ENCODE measurements at regions not wholly inside any gene's neighbourhood (a gene's known extent, or its start where the extent isn't known, plus 50 kb on each side); places are given as distances from the start of the nearest gene placed in this dataset.
"Not testable (repeated sequence)": the region's sequence is repeated elsewhere in the genome, so short reads cannot be mapped to it uniquely, and the experiment has no call there.

GRCh38 chr4:26206999-26207398, 113.8 kb upstream of the RBPJ start:
- Histone ChIP-seq H3K79me1 (replicated peaks; ENCODE audit: low read length, poor library complexity, severe bottlenecking) (no peaks in the 10 kb centered on the region), H3K9ac (ENCODE audit: low read length) (peak overlapping the region; percentile 81), H3K18ac (ENCODE audit: low read depth in 1 of 2, low read length in 2 of 2) (no peak overlapping the region), H3K4me2 (ENCODE audit: low read length, poor library complexity, severe bottlenecking) (no peak overlapping the region), H2BK5ac (ENCODE audit: low read depth, low read length, poor library complexity, severe bottlenecking) (no peak overlapping the region), H2BK15ac (ENCODE audit: low read depth, poor library complexity, severe bottlenecking) (no peak overlapping the region), H3K4me1 (ENCODE audit: control insufficient read depth, insufficient read depth, low read depth, low read length) (peaks cover 2% of the 10 kb centered on the region), H2AFZ (ENCODE audit: low read depth, low read length) (no peak overlapping the region), H3K9me3 (ENCODE audit: control insufficient read depth, low read length) (no peaks in the 10 kb centered on the region), H3K14ac (ENCODE audit: low read length in 2 of 2) (no peak overlapping the region), H3K27ac (ENCODE audit: low read length, poor library complexity, severe bottlenecking) (no peak overlapping the region), H3K36me3 (ENCODE audit: control insufficient read depth in 1 of 2, insufficient read depth in 2 of 2, low read depth in 1 of 2, low read length in 2 of 2) (no peaks in the 10 kb centered on the region), H4K91ac (ENCODE audit: low read length) (no peak overlapping the region), H2BK12ac (ENCODE audit: low read length in 2 of 2) (no peak overlapping the region), H3K27me3 (ENCODE audit: control insufficient read depth in 1 of 2, insufficient read depth in 1 of 2, low read length in 2 of 2) (no peaks in the 10 kb centered on the region), H4K8ac (ENCODE audit: low read length) (no peak overlapping the region), H3K4me3 (ENCODE audit: insufficient read depth in 1 of 2, low read depth in 1 of 2, low read length in 2 of 2) (no peak overlapping the region), H3K23ac (ENCODE audit: low read length in 2 of 2) (no peak overlapping the region), H2BK120ac (ENCODE audit: low read depth, low read length) (no peak overlapping the region), H2AK5ac (ENCODE audit: low read length, severe bottlenecking) (no peak overlapping the region), H3K4ac (ENCODE audit: low read depth in 1 of 2, low read length in 2 of 2) (no peak overlapping the region)
- no peak for DNase-seq
- 65% methylated on average over 3 of the region's 3 CpGs for WGBS

- Histone ChIP-seq H2BK5ac (ENCODE audit: low read depth, low read length, poor library complexity, severe bottlenecking) (no peak overlapping the region), H3K4me1 (ENCODE audit: control insufficient read depth, insufficient read depth, low read depth, low read length) (peaks cover 2% of the 10 kb centered on the region), H3K27ac (ENCODE audit: low read length, poor library complexity, severe bottlenecking) (no peak overlapping the region), H2BK120ac (ENCODE audit: low read depth, low read length) (no peak overlapping the region), H2AFZ (ENCODE audit: low read depth, low read length) (no peak overlapping the region), H4K91ac (ENCODE audit: low read length) (no peak overlapping the region), H4K8ac (ENCODE audit: low read length) (no peak overlapping the region), H3K79me1 (replicated peaks; ENCODE audit: low read length, poor library complexity, severe bottlenecking) (no peaks in the 10 kb centered on the region), H3K23ac (ENCODE audit: low read length in 2 of 2) (no peak overlapping the region), H3K4me2 (ENCODE audit: low read length, poor library complexity, severe bottlenecking) (no peak overlapping the region), H3K14ac (ENCODE audit: low read length in 2 of 2) (no peak overlapping the region), H2AK5ac (ENCODE audit: low read length, severe bottlenecking) (no peak overlapping the region), H3K27me3 (ENCODE audit: control insufficient read depth in 1 of 2, insufficient read depth in 1 of 2, low read length in 2 of 2) (no peaks in the 10 kb centered on the region), H3K9me3 (ENCODE audit: control insufficient read depth, low read length) (no peaks in the 10 kb centered on the region), H3K9ac (ENCODE audit: low read length) (peak overlapping the region; percentile 81), H3K4ac (ENCODE audit: low read depth in 1 of 2, low read length in 2 of 2) (no peak overlapping the region), H3K4me3 (ENCODE audit: insufficient read depth in 1 of 2, low read depth in 1 of 2, low read length in 2 of 2) (no peak overlapping the region), H2BK15ac (ENCODE audit: low read depth, poor library complexity, severe bottlenecking) (no peak overlapping the region), H2BK12ac (ENCODE audit: low read length in 2 of 2) (no peak overlapping the region), H3K36me3 (ENCODE audit: control insufficient read depth in 1 of 2, insufficient read depth in 2 of 2, low read depth in 1 of 2, low read length in 2 of 2) (no peaks in the 10 kb centered on the region), H3K18ac (ENCODE audit: low read depth in 1 of 2, low read length in 2 of 2) (no peak overlapping the region)
- DNase-seq = no peak
- 89% methylated on average over 3 of the region's 3 CpGs for WGBS
Observed at GRCh38 chr4:26207631-26208030, 113.2 kb upstream of the RBPJ start.

DNA sequence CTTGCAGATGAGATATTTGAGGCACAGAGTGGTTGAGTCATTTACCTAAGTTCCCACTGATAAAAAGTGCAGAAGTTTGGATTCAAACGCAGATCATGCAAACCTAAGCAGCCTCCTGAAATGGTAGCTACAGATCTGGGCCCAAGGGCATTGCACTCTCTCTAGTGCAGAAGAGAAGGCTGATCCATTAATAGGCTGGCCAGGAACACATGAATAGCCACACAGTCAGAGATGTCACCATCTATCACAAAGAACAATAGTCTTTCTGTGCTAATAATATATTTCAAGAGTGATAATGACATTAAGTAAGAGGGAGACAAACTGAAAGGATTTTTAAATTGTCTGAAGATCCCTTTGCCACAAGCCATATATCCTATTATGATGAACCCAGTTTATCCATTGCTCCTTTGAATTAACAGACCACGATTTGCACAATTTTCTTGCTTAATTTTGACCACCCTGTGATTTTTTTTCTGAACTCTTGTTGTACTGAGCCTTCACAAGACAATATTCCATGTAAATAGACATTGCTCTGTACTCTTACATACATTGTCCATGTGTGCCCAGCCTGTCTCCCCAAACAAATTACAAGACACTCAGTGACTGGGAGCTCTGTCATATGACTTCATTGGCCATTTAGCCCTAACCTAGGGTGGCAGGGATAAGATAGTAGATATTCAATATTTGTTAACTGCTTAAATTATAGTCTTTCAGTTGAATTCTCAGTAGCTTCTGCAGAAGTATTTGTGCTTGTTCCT, 112.4 kb upstream of the RBPJ start:
- Histone ChIP-seq H3K23ac (ENCODE audit: low read length in 2 of 2) (no peak overlapping the region), H4K8ac (ENCODE audit: low read length) (no peak overlapping the region), H3K4me3 (ENCODE audit: insufficient read depth in 1 of 2, low read depth in 1 of 2, low read length in 2 of 2) (no peak overlapping the region), H2BK120ac (ENCODE audit: low read depth, low read length) (no peak overlapping the region), H3K9ac (ENCODE audit: low read length) (no peak overlapping the region), H3K4ac (ENCODE audit: low read depth in 1 of 2, low read length in 2 of 2) (no peak overlapping the region), H2AFZ (ENCODE audit: low read depth, low read length) (no peak overlapping the region), H2BK5ac (ENCODE audit: low read depth, low read length, poor library complexity, severe bottlenecking) (no peak overlapping the region), H3K27me3 (ENCODE audit: control insufficient read depth in 1 of 2, insufficient read depth in 1 of 2, low read length in 2 of 2) (no peaks in the 10 kb centered on the region), H3K4me1 (ENCODE audit: control insufficient read depth, insufficient read depth, low read depth, low read length) (peaks cover 2% of the 10 kb centered on the region), H3K36me3 (ENCODE audit: control insufficient read depth in 1 of 2, insufficient read depth in 2 of 2, low read depth in 1 of 2, low read length in 2 of 2) (no peaks in the 10 kb centered on the region), H3K79me1 (replicated peaks; ENCODE audit: low read length, poor library complexity, severe bottlenecking) (no peaks in the 10 kb centered on the region), H2BK15ac (ENCODE audit: low read depth, poor library complexity, severe bottlenecking) (no peak overlapping the region), H3K14ac (ENCODE audit: low read length in 2 of 2) (no peak overlapping the region), H3K27ac (ENCODE audit: low read length, poor library complexity, severe bottlenecking) (no peak overlapping the region), H2AK5ac (ENCODE audit: low read length, severe bottlenecking) (no peak overlapping the region), H4K91ac (ENCODE audit: low read length) (no peak overlapping the region), H3K9me3 (ENCODE audit: control insufficient read depth, low read length) (no peaks in the 10 kb centered on the region), H3K18ac (ENCODE audit: low read depth in 1 of 2, low read length in 2 of 2) (no peak overlapping the region), H3K4me2 (ENCODE audit: low read length, poor library complexity, severe bottlenecking) (no peak overlapping the region), H2BK12ac (ENCODE audit: low read length in 2 of 2) (no peak overlapping the region)
- no peak for DNase-seq
- 59% methylated on average over 2 of the region's 2 CpGs for WGBS

DNA sequence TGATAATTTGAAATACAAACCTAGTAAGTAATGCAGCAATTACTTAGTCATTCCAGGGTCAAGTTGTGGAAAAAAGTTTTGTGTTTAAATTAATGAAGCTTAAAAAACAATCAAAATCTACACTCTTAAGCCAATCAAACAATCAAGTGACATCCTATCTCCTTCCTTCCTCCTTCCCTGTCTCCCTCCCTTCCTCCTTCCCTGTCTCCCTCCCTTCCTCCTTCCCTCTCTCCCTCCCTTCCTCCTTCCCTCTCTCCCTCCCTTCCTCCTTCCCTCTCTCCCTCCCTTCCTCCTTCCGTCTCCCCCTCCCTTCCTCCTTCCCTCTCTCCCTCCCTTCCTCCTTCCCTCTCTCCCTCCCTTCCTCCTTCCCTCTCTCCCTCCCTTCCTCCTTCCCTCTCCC, 111.4 kb upstream of the RBPJ start:
- H2AFZ ChIP-seq (ENCODE audit: low read depth, low read length); H3K23ac ChIP-seq (ENCODE audit: low read length in 2 of 2); H2AK5ac ChIP-seq (ENCODE audit: low read length, severe bottlenecking); H3K18ac ChIP-seq (ENCODE audit: low read depth in 1 of 2, low read length in 2 of 2); H2BK15ac ChIP-seq (ENCODE audit: low read depth, poor library complexity, severe bottlenecking); DNase-seq; H3K14ac ChIP-seq (ENCODE audit: low read length in 2 of 2); H4K91ac ChIP-seq (ENCODE audit: low read length); H3K4me1 ChIP-seq (ENCODE audit: control insufficient read depth, insufficient read depth, low read depth, low read length); H3K27ac ChIP-seq (ENCODE audit: low read length, poor library complexity, severe bottlenecking); H3K9ac ChIP-seq (ENCODE audit: low read length); H3K4me2 ChIP-seq (ENCODE audit: low read length, poor library complexity, severe bottlenecking); H3K4ac ChIP-seq (ENCODE audit: low read depth in 1 of 2, low read length in 2 of 2); H2BK12ac ChIP-seq (ENCODE audit: low read length in 2 of 2); H2BK120ac ChIP-seq (ENCODE audit: low read depth, low read length); H3K4me3 ChIP-seq (ENCODE audit: insufficient read depth in 1 of 2, low read depth in 1 of 2, low read length in 2 of 2); H3K79me1 ChIP-seq (replicated peaks; ENCODE audit: low read length, poor library complexity, severe bottlenecking); H3K27me3 ChIP-seq (ENCODE audit: control insufficient read depth in 1 of 2, insufficient read depth in 1 of 2, low read length in 2 of 2); H4K8ac ChIP-seq (ENCODE audit: low read length); H3K36me3 ChIP-seq (ENCODE audit: control insufficient read depth in 1 of 2, insufficient read depth in 2 of 2, low read depth in 1 of 2, low read length in 2 of 2); H2BK5ac ChIP-seq (ENCODE audit: low read depth, low read length, poor library complexity, severe bottlenecking); H3K9me3 ChIP-seq (ENCODE audit: control insufficient read depth, low read length): not testable (repeated sequence)
- WGBS = 54% methylated on average over 1 of the region's 1 CpG
